Neural cell (in vitro differentiated cells): ENCODE measurements at regions not wholly inside any gene's neighbourhood (a gene's known extent, or its start where the extent isn't known, plus 50 kb on each side); places are given as distances from the start of the nearest gene placed in this dataset.

Experiments used
- H2AFZ ChIP-seq: fragments of 200-600, 300-800 bp; sonication (generic), shearing (Covaris generic); 2 replicates; pipeline ENCODE4 v1.6.0; 2014; ENCODE audit warnings: low read depth, mild to moderate bottlenecking, antibody characterized with exemption, low read length, moderate library complexity
- H3F3A ChIP-seq: fragments of 200-600 bp; shearing (Covaris generic); 2 replicates; pipeline ENCODE4 v1.6.1; 2016; ENCODE audit warnings: mild to moderate bottlenecking, moderate library complexity, mixed read lengths, antibody characterized with exemption, low read length; ENCODE audit not compliant: insufficient read depth, poor library complexity, severe bottlenecking
- H3K27ac ChIP-seq: fragments of 200-600, 300-800 bp; sonication (generic), shearing (Covaris generic); 2 replicates; pipeline ENCODE4 v1.5.1; 2014; ENCODE audit warnings: mild to moderate bottlenecking, low read length, moderate library complexity
- H3K27me3 ChIP-seq: fragments of 300-800, 200-600 bp; sonication (generic), shearing (Covaris generic); 2 replicates; pipeline ENCODE4 v1.6.0; 2014; ENCODE audit warnings: mild to moderate bottlenecking, low read depth, low read length, moderate library complexity; ENCODE audit not compliant: insufficient read depth
- H3K36me3 ChIP-seq: fragments of 300-800, 200-600 bp; sonication (generic), shearing (Covaris generic); 2 replicates; pipeline ENCODE4 v1.5.1; 2014; ENCODE audit warnings: mild to moderate bottlenecking, antibody characterized with exemption, low read length, moderate library complexity; ENCODE audit not compliant: insufficient read depth
- H3K4me2 ChIP-seq: fragments of 300-800, 200-600 bp; sonication (generic), shearing (Covaris generic); 2 replicates; pipeline ENCODE4 v1.6.0; 2014; ENCODE audit warnings: mild to moderate bottlenecking, low read length
- H3K4me3 ChIP-seq: fragments of 300-800, 200-600 bp; sonication (generic), shearing (Covaris generic); 2 replicates; pipeline ENCODE4 v1.5.1; 2014; ENCODE audit warnings: mild to moderate bottlenecking, low read length, moderate library complexity
- H3K79me2 ChIP-seq: fragments of 200-600 bp; shearing (Covaris generic); replicated peaks from 2 replicates; pipeline ENCODE4 v1.6.0; 2014; ENCODE audit warnings: mild to moderate bottlenecking, low read length, moderate library complexity; ENCODE audit not compliant: insufficient read depth
- H3K9ac ChIP-seq: fragments of 300-800, 200-600 bp; sonication (generic), shearing (Covaris generic); 2 replicates; pipeline ENCODE4 v1.6.1; 2016; ENCODE audit warnings: mild to moderate bottlenecking, low read length, mixed read lengths
- H3K9me2 ChIP-seq: fragments of 200-600 bp; shearing (Covaris generic); 2 replicates; pipeline ENCODE4 v1.6.1; 2016; ENCODE audit warnings: mild to moderate bottlenecking, low read length, mixed read lengths; ENCODE audit not compliant: insufficient read depth
- H3K9me3 ChIP-seq: fragments of 200-600, 300-800 bp; sonication (generic), shearing (Covaris generic); 2 replicates; pipeline ENCODE4 v1.6.1; 2016; ENCODE audit warnings: mild to moderate bottlenecking, mixed run types, low read length, moderate library complexity, mixed read lengths
- H4K20me1 ChIP-seq: fragments of 200-600 bp; shearing (Covaris generic); 2 replicates; pipeline ENCODE4 v1.6.1; 2016; ENCODE audit warnings: mild to moderate bottlenecking, mixed run types; ENCODE audit not compliant: insufficient read depth
- EP300 ChIP-seq: fragments of 450-650 bp; conservative IDR thresholded peaks from 2 replicates; pipeline ENCODE4 v1.6.1; 2014; ENCODE audit warnings: antibody characterized with exemption, mild to moderate bottlenecking, moderate library complexity; ENCODE audit not compliant: poor library complexity, severe bottlenecking
- EZH2 ChIP-seq: fragments of 200-600, 300-800 bp; shearing (Covaris generic), sonication (generic); IDR thresholded peaks from 2 replicates; pipeline ENCODE4 v1.6.1; 2014; ENCODE audit warnings: antibody characterized with exemption, low read length, borderline replicate concordance, mild to moderate bottlenecking; ENCODE audit not compliant: insufficient read depth, poor library complexity, severe bottlenecking
- MXI1 ChIP-seq: fragments of 450-650 bp; conservative IDR thresholded peaks from 2 replicates; pipeline ENCODE4 v1.6.1; 2014; ENCODE audit warnings: antibody characterized with exemption, mild to moderate bottlenecking; ENCODE audit not compliant: poor library complexity, severe bottlenecking
- POLR2AphosphoS5 ChIP-seq: IDR thresholded peaks from 2 replicates; pipeline ENCODE4 v1.6.1; 2012
- RAD21 ChIP-seq: fragments of 450-650 bp; conservative IDR thresholded peaks from 2 replicates; pipeline ENCODE4 v1.6.1; 2014; ENCODE audit warnings: antibody characterized with exemption, mild to moderate bottlenecking, moderate library complexity
- REST ChIP-seq: IDR thresholded peaks from 2 replicates; pipeline ENCODE4 v1.6.1; 2012; ENCODE audit warnings: borderline replicate concordance
- SMC3 ChIP-seq: fragments of 450-650 bp; conservative IDR thresholded peaks from 2 replicates; pipeline ENCODE4 v1.6.1; 2014; ENCODE audit warnings: antibody characterized with exemption, mild to moderate bottlenecking, moderate library complexity; ENCODE audit not compliant: poor library complexity
- TAF1 ChIP-seq: IDR thresholded peaks from 2 replicates; pipeline ENCODE4 v1.6.1; 2012; ENCODE audit warnings: low read depth
- TF ChIP-seq, protein P1 (sequence below): fragments of 450-650 bp; IDR thresholded peaks from 2 replicates; pipeline ENCODE4 v1.5.1; 2014; ENCODE audit warnings: antibody characterized with exemption, mild to moderate bottlenecking, moderate library complexity; ENCODE audit not compliant: poor library complexity, severe bottlenecking

DNA sequence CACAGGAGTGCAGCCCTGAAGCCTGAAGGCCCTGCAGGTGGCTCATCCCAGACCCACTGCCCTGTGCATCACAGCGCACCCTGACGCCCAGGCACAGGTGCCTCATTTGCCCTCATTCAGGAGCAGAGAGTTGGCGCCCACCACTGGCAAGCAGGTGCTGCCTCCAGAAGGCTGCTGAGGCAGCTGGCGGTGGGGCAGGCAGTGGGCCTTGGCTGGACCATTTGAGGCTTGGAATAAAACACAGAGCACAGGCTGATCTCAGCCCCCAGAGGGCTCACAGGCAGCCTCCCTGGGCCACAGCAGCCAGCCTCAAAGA lies 1151.9 kb downstream of the BRD1 start:
- no peaks in the 10 kb centered on the region for H3K79me2 ChIP-seq
- no peak overlapping the region for H3K4me3 ChIP-seq
- no peaks in the 10 kb centered on the region for H3K27me3 ChIP-seq
- no peaks in the 10 kb centered on the region for H3F3A ChIP-seq
- H3K9me2 ChIP-seq: no peaks in the 10 kb centered on the region
- H3K27ac ChIP-seq: no peak overlapping the region
- H3K9ac ChIP-seq: no peak overlapping the region
- H3K9me3 ChIP-seq: no peaks in the 10 kb centered on the region
- H2AFZ ChIP-seq: no peak overlapping the region
- no peaks in the 10 kb centered on the region for H4K20me1 ChIP-seq
- TF ChIP-seq POLR2AphosphoS5 (no peak), REST (no peak), EP300 (no peak)
- H3K36me3 ChIP-seq: no peaks in the 10 kb centered on the region
- no peak overlapping the region for H3K4me2 ChIP-seq

DNA sequence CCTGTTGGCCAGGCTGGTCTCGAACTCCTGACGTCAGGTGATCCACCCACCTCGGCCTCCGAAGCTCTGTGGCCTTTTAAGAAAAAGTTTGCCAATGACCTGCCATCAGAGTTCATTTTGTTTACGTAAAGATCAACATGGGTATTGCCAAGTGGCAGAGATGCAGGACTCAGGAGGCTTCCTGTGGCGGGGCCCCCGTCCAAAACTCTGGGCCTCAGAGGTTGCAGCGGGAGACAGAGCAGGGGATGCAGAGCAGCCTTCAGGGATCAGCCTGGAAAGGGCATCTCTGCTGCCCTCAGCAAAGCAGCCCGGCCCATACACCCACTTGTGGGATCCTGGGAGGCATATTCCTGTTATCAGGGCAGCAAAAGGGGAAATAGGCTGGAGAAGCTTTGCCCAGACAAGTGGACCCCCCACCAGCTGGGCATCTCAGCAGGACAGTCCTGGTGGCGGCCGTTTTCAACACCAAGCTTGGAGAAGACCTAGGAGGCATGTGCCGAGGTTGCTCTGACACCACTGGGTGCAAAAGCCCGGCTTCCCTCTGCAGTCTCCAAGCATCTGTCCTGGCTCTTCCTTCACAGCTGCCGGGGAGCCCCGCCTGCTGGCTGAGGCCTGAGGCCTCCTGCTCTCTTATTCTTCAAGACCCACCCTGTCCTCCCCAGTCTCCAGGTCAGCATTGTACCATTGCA lies 1152.4 kb downstream of the BRD1 start:
- H3K79me2 ChIP-seq: no peaks in the 10 kb centered on the region
- no peaks in the 10 kb centered on the region for H3K27me3 ChIP-seq
- no peak overlapping the region for H3K4me2 ChIP-seq
- H4K20me1 ChIP-seq: no peaks in the 10 kb centered on the region
- TF ChIP-seq EZH2 (no peak), EP300 (no peak), POLR2AphosphoS5 (no peak), TAF1 (no peak), RAD21 (no peak), MXI1 (no peak), SMC3 (no peak), REST (no peak)
- TF ChIP-seq, protein P1, sequence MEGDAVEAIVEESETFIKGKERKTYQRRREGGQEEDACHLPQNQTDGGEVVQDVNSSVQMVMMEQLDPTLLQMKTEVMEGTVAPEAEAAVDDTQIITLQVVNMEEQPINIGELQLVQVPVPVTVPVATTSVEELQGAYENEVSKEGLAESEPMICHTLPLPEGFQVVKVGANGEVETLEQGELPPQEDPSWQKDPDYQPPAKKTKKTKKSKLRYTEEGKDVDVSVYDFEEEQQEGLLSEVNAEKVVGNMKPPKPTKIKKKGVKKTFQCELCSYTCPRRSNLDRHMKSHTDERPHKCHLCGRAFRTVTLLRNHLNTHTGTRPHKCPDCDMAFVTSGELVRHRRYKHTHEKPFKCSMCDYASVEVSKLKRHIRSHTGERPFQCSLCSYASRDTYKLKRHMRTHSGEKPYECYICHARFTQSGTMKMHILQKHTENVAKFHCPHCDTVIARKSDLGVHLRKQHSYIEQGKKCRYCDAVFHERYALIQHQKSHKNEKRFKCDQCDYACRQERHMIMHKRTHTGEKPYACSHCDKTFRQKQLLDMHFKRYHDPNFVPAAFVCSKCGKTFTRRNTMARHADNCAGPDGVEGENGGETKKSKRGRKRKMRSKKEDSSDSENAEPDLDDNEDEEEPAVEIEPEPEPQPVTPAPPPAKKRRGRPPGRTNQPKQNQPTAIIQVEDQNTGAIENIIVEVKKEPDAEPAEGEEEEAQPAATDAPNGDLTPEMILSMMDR: no peak
- H3K9me3 ChIP-seq: no peaks in the 10 kb centered on the region
- H3K9me2 ChIP-seq: no peaks in the 10 kb centered on the region
- H3K36me3 ChIP-seq: no peaks in the 10 kb centered on the region
- H3K27ac ChIP-seq: no peak overlapping the region
- H3K9ac ChIP-seq: no peak overlapping the region
- H3K4me3 ChIP-seq: no peak overlapping the region
- H2AFZ ChIP-seq: no peak overlapping the region
- H3F3A ChIP-seq: no peaks in the 10 kb centered on the region
